Transverse colon (tissue), 4 donors: ENCODE measurements at regions not wholly inside any gene's neighbourhood (a gene's known extent, or its start where the extent isn't known, plus 50 kb on each side); places are given as distances from the start of the nearest gene placed in this dataset.
"Not testable (repeated sequence)": the region's sequence is repeated elsewhere in the genome, so short reads cannot be mapped to it uniquely, and the experiment has no call there.

Source experiments
- DNase-seq: peaks from one replicate; pipeline ENCODE4 v3.0.0-alpha.2; 2019
- H3K27ac ChIP-seq, 4 donors: fragments of 200-600 bp; sonication (generic); 2 replicates each; pipeline ENCODE4 v1.5.1; 2016 to 2018; ENCODE audit warnings: inconsistent platforms in 4 of 4
- H3K27me3 ChIP-seq: fragments of 200-600 bp; sonication (generic); 2 replicates; pipeline ENCODE4 v1.5.1; 2017; ENCODE audit warnings: inconsistent platforms
- H3K36me3 ChIP-seq, 4 donors: fragments of 200-600 bp; sonication (generic); 2 replicates each; pipeline ENCODE4 v1.5.1; 2017 to 2019; ENCODE audit warnings: inconsistent platforms in 4 of 4
- H3K4me1 ChIP-seq, 4 donors: fragments of 200-600 bp; sonication (generic); 2 replicates each; pipeline ENCODE4 v1.5.1; 2017 to 2020; ENCODE audit warnings: inconsistent platforms in 4 of 4
- H3K4me3 ChIP-seq, 4 donors: fragments of 200-600 bp; sonication (generic); 1 replicate in 1 of 4; 2 replicates in 3 of 4; pipeline versions ENCODE4 v1.5.1 to v1.6.1; 2017 to 2019; ENCODE audit warnings: inconsistent platforms in 4 of 4
- H3K9me3 ChIP-seq, 2 donors: fragments of 200-600 bp; sonication (generic); 2 replicates each; pipeline ENCODE4 v1.5.1; 2017 to 2019; ENCODE audit warnings: inconsistent platforms in 2 of 2
- CTCF ChIP-seq, 5 experiments: fragments of 200-600 bp in 3 of 5; fragments of 450-650 bp in 2 of 5; sonication (generic) in 3 of 5; IDR thresholded peaks; 1 replicate in 2 of 5; 2 replicates in 3 of 5; pipeline ENCODE4 v1.5.1; 2016 to 2017; ENCODE audit warnings: antibody characterized with exemption in 5 of 5, inconsistent platforms in 3 of 5, mild to moderate bottlenecking in 2 of 5, moderate library complexity in 1 of 5
- EP300 ChIP-seq: sonication (generic); formaldehyde crosslinking; IDR thresholded peaks from one replicate; pipeline ENCODE4 v1.6.1; 2017; ENCODE audit warnings: antibody characterized with exemption, low read depth
- POLR2A ChIP-seq: fragments of 450-650 bp; IDR thresholded peaks from one replicate; pipeline ENCODE4 v1.6.1; 2016; ENCODE audit warnings: antibody characterized with exemption, mild to moderate bottlenecking, moderate library complexity
- POLR2AphosphoS5 ChIP-seq, 3 donors: sonication (generic); formaldehyde crosslinking; IDR thresholded peaks; one replicate each; pipeline ENCODE4 v1.6.1; 2016; ENCODE audit warnings: antibody characterized with exemption in 3 of 3
- WGBS, 2 donors: methylation state at CpG; one replicate each; pipeline ENCODE4 v1.1.5; 2018; ENCODE audit warnings: low coverage in 1 of 2; 5-methylcytosine and 5-hydroxymethylcytosine counted together
- in situ Hi-C, 4 donors: fragments of 200-750 bp; cut with MboI; loops; one replicate each; pipeline versions ENCODE4 v1.15.0 to v1.15.1; 2017; ENCODE audit warnings: low sequenced_read_pairs in 3 of 4, low pct_ligation_motif_present in 1 of 4, low pct_unique_long_range_greater_than_20kb in 1 of 4
- intact Hi-C: fragments of 100-400 bp; cut with DNase I; formaldehyde crosslinking; loops from one replicate; pipeline ENCODE4 v1.15.1; 2023; ENCODE audit warnings: low total_unique reads

- H3K36me3 ChIP-seq, result no peaks in the 10 kb centered on the region
- in situ Hi-C loops, result no loop called here
- no peak for DNase-seq
- H3K9me3 ChIP-seq, result no peaks in the 10 kb centered on the region
- intact Hi-C loops, result no loop called here
- no peak overlapping the region for H3K4me3 ChIP-seq
- peaks cover 0 to 4% (median 0%) of the 10 kb centered on the region in 4 donors for H3K4me1 ChIP-seq
- no peak for TF ChIP-seq POLR2A
- no peak for TF ChIP-seq POLR2AphosphoS5 (IDR thresholded peaks at IDR 0.05)
- no peak for TF ChIP-seq CTCF (IDR thresholded peaks at IDR 0.05)
- TF ChIP-seq EP300, result no peak
- H3K27me3 ChIP-seq, result no peaks in the 10 kb centered on the region
- WGBS, 2 donors, result 77% methylated on average over 4 of the region's 4 CpGs; no CpG with 5 or more reads in 1 of the 2 donors
- H3K27ac ChIP-seq, result no peak overlapping the region
Observed at GRCh38 chr4:14918336-14918735, 83.9 kb upstream of the CPEB2 start.

GRCh38 chr4:14919785-14920184 is 82.5 kb upstream of the CPEB2 start:
- TF ChIP-seq CTCF (IDR thresholded peaks at IDR 0.05) (no peak), POLR2AphosphoS5 (IDR thresholded peaks at IDR 0.05) (no peak), POLR2A (no peak), EP300 (no peak)
- H3K36me3 ChIP-seq, result no peaks in the 10 kb centered on the region
- 82 to 89% methylated on average over 4 to 7 of the region's 7 CpGs for WGBS, 2 donors
- in situ Hi-C loops, result no loop called here
- intact Hi-C loops, result loop anchor here (10.0 kb wide), 1 partner anchor 75 kb away; no protein-coding TSS in a partner anchor
- H3K4me1 ChIP-seq, result peaks cover 0 to 4% (median 0%) of the 10 kb centered on the region in 4 donors
- H3K9me3 ChIP-seq, result no peaks in the 10 kb centered on the region
- H3K27me3 ChIP-seq, result no peaks in the 10 kb centered on the region
- H3K27ac ChIP-seq, result no peak overlapping the region
- DNase-seq, result no peak
- no peak overlapping the region for H3K4me3 ChIP-seq

- in situ Hi-C loops (no loop called here), intact Hi-C loops (loop anchor here (10.0 kb wide), 1 partner anchor 75 kb away; no protein-coding TSS in a partner anchor)
- peaks cover 0 to 4% (median 0%) of the 10 kb centered on the region in 4 donors for H3K4me1 ChIP-seq
- no peaks in the 10 kb centered on the region for H3K36me3 ChIP-seq
- H3K27me3 ChIP-seq, result no peaks in the 10 kb centered on the region
- no peak overlapping the region for H3K4me3 ChIP-seq
- WGBS, 2 donors, result 81 to 90% methylated on average over 3 of the region's 3 CpGs
- H3K27ac ChIP-seq, result no peak overlapping the region
- no peaks in the 10 kb centered on the region for H3K9me3 ChIP-seq
- no peak for TF ChIP-seq CTCF (IDR thresholded peaks at IDR 0.05)
- no peak for TF ChIP-seq EP300
- TF ChIP-seq POLR2AphosphoS5 (IDR thresholded peaks at IDR 0.05), result no peak
- TF ChIP-seq POLR2A, result no peak
- no peak for DNase-seq
Observed at GRCh38 chr4:14920237-14920636, 82.0 kb upstream of the CPEB2 start.

GRCh38 chr4:14920759-14921320 is 81.4 kb upstream of the CPEB2 start:
- H3K9me3 ChIP-seq, result no peaks in the 10 kb centered on the region
- 98 to 100% methylated on average over 1 to 3 of the region's 3 CpGs for WGBS, 2 donors
- intact Hi-C loops (loop anchor here (10.0 kb wide), 1 partner anchor 76 kb away; no protein-coding TSS in a partner anchor), in situ Hi-C loops (no loop called here)
- DNase-seq, result no peak
- H3K27ac ChIP-seq, result no peak overlapping the region
- no peak overlapping the region for H3K4me3 ChIP-seq
- TF ChIP-seq CTCF (IDR thresholded peaks at IDR 0.05), result no peak
- no peak for TF ChIP-seq POLR2AphosphoS5 (IDR thresholded peaks at IDR 0.05)
- no peak for TF ChIP-seq EP300
- no peak for TF ChIP-seq POLR2A
- peaks cover 0 to 4% (median 0%) of the 10 kb centered on the region in 4 donors for H3K4me1 ChIP-seq
- H3K36me3 ChIP-seq, result no peaks in the 10 kb centered on the region
- H3K27me3 ChIP-seq, result no peaks in the 10 kb centered on the region

- 60% methylated on average over 2 of the region's 2 CpGs for WGBS, 2 donors
- not testable (repeated sequence) for H3K4me1 ChIP-seq
- intact Hi-C loops, result loop anchor here (10.0 kb wide), 1 partner anchor 77 kb away; no protein-coding TSS in a partner anchor
Observed at GRCh38 chr4:14921781-14922180, 80.5 kb upstream of the CPEB2 start.

More at GRCh38 chr4:14921781-14922180, 80.5 kb upstream of the CPEB2 start:
- H3K36me3 ChIP-seq, H3K27me3 ChIP-seq, H3K9me3 ChIP-seq, H3K27ac ChIP-seq, DNase-seq, H3K4me3 ChIP-seq, in situ Hi-C loops: not testable (repeated sequence)
